GM12892 (cell line): ENCODE measurements at regions not wholly inside any gene's neighbourhood (a gene's known extent, or its start where the extent isn't known, plus 50 kb on each side); places are given as distances from the start of the nearest gene placed in this dataset.

Experiments used
- POLR2A ChIP-seq: IDR thresholded peaks from 2 replicates; pipeline ENCODE4 v1.6.1; 2011; ENCODE audit warnings: low read depth, low read length, control low read depth
- POLR2AphosphoS5 ChIP-seq: IDR thresholded peaks from 2 replicates; pipeline ENCODE4 v1.6.1; 2011; ENCODE audit warnings: low read depth, low read length, control low read depth

GRCh38 chr20:47444584-47444983 lies 57.1 kb upstream of the NCOA3 start:
- TF ChIP-seq POLR2AphosphoS5 = no peak
- no peak for TF ChIP-seq POLR2A
